Calu3 (cell line): ENCODE measurements at regions not wholly inside any gene's neighbourhood (a gene's known extent, or its start where the extent isn't known, plus 50 kb on each side); places are given as distances from the start of the nearest gene placed in this dataset.

Source experiments
- BruUV-seq: library from RNA; stranded (reverse); fragments of 400-500 nt; replicated peaks from 2 replicates; lab custom pipeline; 2021; lab: Mats Ljungman, UMichigan
- CTCF ChIA-PET: fragments of 300-600 bp; sonication (Branson Sonifier 250); formaldehyde crosslinking; loops from one replicate; lab custom pipeline; 2022; ENCODE audit warnings: antibody characterized with exemption; lab: Charles Lee
- DNase-seq: peaks from one replicate; pipeline ENCODE4 v3.0.0; 2022
- H3K27ac Mint-ChIP-seq: one replicate; pipeline ENCODE4 v1.8.0; 2022; ENCODE audit warnings: mixed read lengths; ENCODE audit not compliant: unreplicated experiment
- H3K27me3 Mint-ChIP-seq: one replicate; pipeline ENCODE4 v1.8.0; 2022; ENCODE audit warnings: mixed read lengths; ENCODE audit not compliant: unreplicated experiment
- H3K36me3 Mint-ChIP-seq: one replicate; pipeline ENCODE4 v1.8.0; 2022; ENCODE audit warnings: mild to moderate bottlenecking, moderate library complexity, mixed read lengths; ENCODE audit not compliant: insufficient read depth, unreplicated experiment
- H3K4me1 Mint-ChIP-seq: one replicate; pipeline ENCODE4 v1.8.0; 2022; ENCODE audit warnings: mild to moderate bottlenecking, low read depth, mixed read lengths; ENCODE audit not compliant: unreplicated experiment
- H3K4me3 Mint-ChIP-seq: one replicate; pipeline ENCODE4 v1.8.0; 2022; ENCODE audit warnings: mild to moderate bottlenecking, low read depth, moderate library complexity, mixed read lengths; ENCODE audit not compliant: unreplicated experiment
- H3K9me3 Mint-ChIP-seq: one replicate; pipeline ENCODE4 v1.8.0; 2022; ENCODE audit warnings: low read depth, mixed read lengths; ENCODE audit not compliant: unreplicated experiment
- CTCF ChIP-seq: fragments of 200-600 bp; IDR thresholded peaks from one replicate; pipeline ENCODE4 v1.8.0; 2022; ENCODE audit warnings: antibody characterized with exemption; ENCODE audit not compliant: unreplicated experiment
- intact Hi-C: fragments of 100-400 bp; cut with micrococcal nuclease; formaldehyde crosslinking; loops from one replicate; pipeline ENCODE4 v1.10.0; 2022; ENCODE audit not compliant: unreplicated experiment

GRCh38 chr5:66249920-66250319, 105.8 kb downstream of the SREK1 start:
- CTCF ChIA-PET = no interaction called here
- no peak overlapping the region for H3K4me3 Mint-ChIP-seq

GRCh38 chr5:66252849-66253248, 108.7 kb downstream of the SREK1 start:
- CTCF ChIA-PET = no interaction called here
- no peak overlapping the region for H3K4me3 Mint-ChIP-seq
- no peaks in the 10 kb centered on the region for H3K36me3 Mint-ChIP-seq

More at GRCh38 chr5:66249920-66250319, 105.8 kb downstream of the SREK1 start:
- DNase-seq = no peak
- Mint-ChIP-seq H3K4me1 (no peaks in the 10 kb centered on the region), H3K36me3 (no peaks in the 10 kb centered on the region), H3K27me3 (no peaks in the 10 kb centered on the region), H3K27ac (no peak overlapping the region), H3K9me3 (no peaks in the 10 kb centered on the region)
- intact Hi-C loops = no loop called here
- BruUV-seq = no TSS peak
- TF ChIP-seq CTCF = no peak

DNA sequence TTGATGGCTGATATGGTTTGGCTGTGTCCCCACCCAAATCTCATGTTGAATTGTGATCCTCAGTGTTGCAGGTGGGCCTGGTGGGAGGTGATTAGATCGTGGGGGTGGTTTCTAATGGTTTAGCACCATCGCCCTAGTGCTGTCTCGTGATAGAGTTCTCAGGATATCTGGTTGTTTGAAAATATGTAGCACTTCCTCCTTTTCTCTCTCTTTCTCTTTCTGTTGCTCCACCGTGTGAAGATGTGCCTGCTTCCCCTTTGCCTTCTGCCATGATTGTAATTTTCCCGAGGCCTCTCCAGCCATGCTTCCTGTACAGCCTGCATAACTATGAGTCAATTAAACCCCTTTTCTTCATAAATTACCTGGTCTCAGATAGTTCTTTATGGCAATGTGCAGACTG, 111.6 kb downstream of the SREK1 start:
- no peaks in the 10 kb centered on the region for H3K4me1 Mint-ChIP-seq
- no TSS peak for BruUV-seq
- intact Hi-C loops = no loop called here
- no peaks in the 10 kb centered on the region for H3K9me3 Mint-ChIP-seq
- H3K36me3 Mint-ChIP-seq = no peaks in the 10 kb centered on the region
- H3K27me3 Mint-ChIP-seq = no peaks in the 10 kb centered on the region
- no peak overlapping the region for H3K27ac Mint-ChIP-seq
- no peak for TF ChIP-seq CTCF
- CTCF ChIA-PET = no interaction called here
- no peak overlapping the region for H3K4me3 Mint-ChIP-seq
- DNase-seq = no peak

More at GRCh38 chr5:66252849-66253248, 108.7 kb downstream of the SREK1 start:
- no peaks in the 10 kb centered on the region for H3K9me3 Mint-ChIP-seq
- no TSS peak for BruUV-seq
- H3K27me3 Mint-ChIP-seq = no peaks in the 10 kb centered on the region
- DNase-seq = no peak
- intact Hi-C loops = no loop called here
- H3K4me1 Mint-ChIP-seq = no peaks in the 10 kb centered on the region
- H3K27ac Mint-ChIP-seq = no peak overlapping the region
- no peak for TF ChIP-seq CTCF

GRCh38 chr5:66273121-66273520, 129.0 kb downstream of the SREK1 start:
- Mint-ChIP-seq H3K4me3 (no peak overlapping the region), H3K27ac (no peak overlapping the region), H3K27me3 (peaks cover 39% of the 10 kb centered on the region), H3K4me1 (no peaks in the 10 kb centered on the region), H3K9me3 (no peaks in the 10 kb centered on the region), H3K36me3 (no peaks in the 10 kb centered on the region)
- intact Hi-C loops = no loop called here
- no peak for TF ChIP-seq CTCF
- CTCF ChIA-PET = no interaction called here
- DNase-seq = no peak
- no TSS peak for BruUV-seq
